Neural progenitor cell (in vitro differentiated cells): ENCODE measurements at regions not wholly inside any gene's neighbourhood (a gene's known extent, or its start where the extent isn't known, plus 50 kb on each side); places are given as distances from the start of the nearest gene placed in this dataset.

Source experiments
- CTCF ChIP-seq: fragments of 200-600 bp; sonication (generic); IDR thresholded peaks from 2 replicates; pipeline ENCODE4 v1.5.1; 2017; ENCODE audit warnings: antibody characterized with exemption, mild to moderate bottlenecking
- EZH2phosphoT487 ChIP-seq: fragments of 200-600 bp; sonication (generic); IDR thresholded peaks from 2 replicates; pipeline ENCODE4 v1.6.1; 2017; ENCODE audit warnings: antibody characterized with exemption

- no peak for TF ChIP-seq CTCF
- no peak for TF ChIP-seq EZH2phosphoT487
Observed at GRCh38 chr4:94112644-94113043, 95.0 kb upstream of the SMARCAD1 start.
